Stimulated activated CD8-positive, alpha-beta memory T cell treated with anti-CD3 and anti-CD28 coated beads, Interleukin-12 subunit alpha, Interleukin-12 subunit beta, amount 100 ng/mL, for 1 hour (primary cell): ENCODE measurements at regions not wholly inside any gene's neighbourhood (a gene's known extent, or its start where the extent isn't known, plus 50 kb on each side); places are given as distances from the start of the nearest gene placed in this dataset.

Experiments used
- DNase-seq: peaks from one replicate; pipeline ENCODE4 v3.0.0-alpha.2; 2020; ENCODE audit warnings: low read depth

GRCh38 chr2:146267093-146267492 lies 1577.7 kb upstream of the ACVR2A start:
- no peak for DNase-seq

GRCh38 chr2:146265656-146266055 lies 1579.2 kb upstream of the ACVR2A start:
- no peak for DNase-seq

- DNase-seq = no peak
These were observed 1582.2 kb upstream of the ACVR2A start for GRCh38 chr2:146262606-146263005.

GRCh38 chr2:146260551-146260950 lies 1584.3 kb upstream of the ACVR2A start:
- no peak for DNase-seq

GRCh38 chr2:146259816-146260215 lies 1585.0 kb upstream of the ACVR2A start:
- no peak for DNase-seq

- no peak for DNase-seq
These were observed 1586.8 kb upstream of the ACVR2A start for GRCh38 chr2:146258071-146258470.

GRCh38 chr2:146252119-146252518 lies 1592.7 kb upstream of the ACVR2A start:
- DNase-seq = no peak

GRCh38 chr2:146251328-146251727 lies 1593.5 kb upstream of the ACVR2A start:
- no peak for DNase-seq

- no peak for DNase-seq
These were observed 1597.9 kb upstream of the ACVR2A start for GRCh38 chr2:146246736-146247523.

GRCh38 chr2:146246002-146246735 lies 1598.7 kb upstream of the ACVR2A start:
- no peak for DNase-seq

- no peak for DNase-seq
These were observed 1600.0 kb upstream of the ACVR2A start for GRCh38 chr2:146244830-146245229.

- no peak for DNase-seq
These were observed 1600.7 kb upstream of the ACVR2A start for GRCh38 chr2:146244131-146244530.

- no peak for DNase-seq
These were observed 1603.8 kb upstream of the ACVR2A start for GRCh38 chr2:146241023-146241422.

GRCh38 chr2:146240391-146240790 lies 1604.4 kb upstream of the ACVR2A start:
- DNase-seq = no peak

- DNase-seq = no peak
These were observed 1605.3 kb upstream of the ACVR2A start for GRCh38 chr2:146239392-146240135.

GRCh38 chr2:146238254-146238966 lies 1606.4 kb upstream of the ACVR2A start:
- no peak for DNase-seq

- no peak for DNase-seq
These were observed 1609.7 kb upstream of the ACVR2A start for GRCh38 chr2:146235158-146235557.

- DNase-seq = no peak
These were observed 1615.2 kb upstream of the ACVR2A start for GRCh38 chr2:146229508-146230155.

- DNase-seq = no peak
These were observed 1616.3 kb upstream of the ACVR2A start for GRCh38 chr2:146228466-146229058.

GRCh38 chr2:146228020-146228393 lies 1616.8 kb upstream of the ACVR2A start:
- no peak for DNase-seq
